Upper lobe of left lung (tissue), 6 donors: ENCODE measurements at regions not wholly inside any gene's neighbourhood (a gene's known extent, or its start where the extent isn't known, plus 50 kb on each side); places are given as distances from the start of the nearest gene placed in this dataset.

Source experiments
- ATAC-seq, 2 donors: fragments of 200-7000 bp; cut with Tn5 transposase; one replicate each; pipeline ENCODE4 v1.9.1; 2022; ENCODE audit warnings: mild to moderate bottlenecking in 2 of 2, moderate library complexity in 2 of 2; ENCODE audit not compliant: low FRiP score in 2 of 2
- DNase-seq, 2 donors: peaks; one replicate each; pipeline ENCODE4 v3.0.0-alpha.2; 2019 to 2020
- H3K27ac ChIP-seq, 4 donors: fragments of 200-600 bp; sonication (generic); one replicate each; pipeline ENCODE4 v1.5.1; 2016 to 2019
- H3K27me3 ChIP-seq, 4 donors: fragments of 200-600 bp; sonication (generic); one replicate each; pipeline ENCODE4 v1.5.1; 2017 to 2019
- H3K36me3 ChIP-seq, 4 donors: fragments of 200-600 bp; sonication (generic); one replicate each; pipeline ENCODE4 v1.5.1; 2016 to 2019
- H3K4me1 ChIP-seq, 4 donors: fragments of 200-600 bp; sonication (generic); one replicate each; pipeline ENCODE4 v1.5.1; 2018 to 2019
- H3K4me3 ChIP-seq, 4 donors: fragments of 200-600 bp; sonication (generic); one replicate each; pipeline ENCODE4 v1.5.1; 2017 to 2019; ENCODE audit warnings: mild to moderate bottlenecking in 2 of 4, moderate library complexity in 1 of 4
- H3K9me3 ChIP-seq, 4 donors: fragments of 200-600 bp; sonication (generic); one replicate each; pipeline ENCODE4 v1.5.1; 2018 to 2019
- EP300 ChIP-seq, 4 donors: sonication (generic); formaldehyde crosslinking; IDR thresholded peaks; one replicate each; pipeline ENCODE4 v1.5.1; 2017; ENCODE audit warnings: antibody characterized with exemption in 4 of 4, control low read depth in 2 of 4
- POLR2A ChIP-seq, 4 donors: fragments of 450-650 bp; IDR thresholded peaks; one replicate each; pipeline ENCODE4 v1.5.1; 2016 to 2017; ENCODE audit warnings: antibody characterized with exemption in 4 of 4, mild to moderate bottlenecking in 2 of 4
- POLR2AphosphoS5 ChIP-seq, 2 donors: sonication (generic); formaldehyde crosslinking; IDR thresholded peaks; one replicate each; pipeline ENCODE4 v1.5.1; 2017; ENCODE audit warnings: antibody characterized with exemption in 2 of 2
- WGBS, 2 donors: methylation state at CpG; one replicate each; pipeline ENCODE4 v1.1.5; 2017 to 2018; 5-methylcytosine and 5-hydroxymethylcytosine counted together
- TF ChIP-seq, protein P1 (sequence below), 6 experiments: fragments of 450-650 bp in 4 of 6; fragments of 200-600 bp in 2 of 6; sonication (generic) in 2 of 6; IDR thresholded peaks; one replicate each; pipeline ENCODE4 v1.5.1; 2016 to 2019; ENCODE audit warnings: antibody characterized with exemption in 6 of 6
- donor health status: DM: no; HTN: no; CAD: no; lungs with moderate emphysema.
- donor health status: DM: no; HTN: yes; CAD: no; lungs with severe emphysema.

DNA sequence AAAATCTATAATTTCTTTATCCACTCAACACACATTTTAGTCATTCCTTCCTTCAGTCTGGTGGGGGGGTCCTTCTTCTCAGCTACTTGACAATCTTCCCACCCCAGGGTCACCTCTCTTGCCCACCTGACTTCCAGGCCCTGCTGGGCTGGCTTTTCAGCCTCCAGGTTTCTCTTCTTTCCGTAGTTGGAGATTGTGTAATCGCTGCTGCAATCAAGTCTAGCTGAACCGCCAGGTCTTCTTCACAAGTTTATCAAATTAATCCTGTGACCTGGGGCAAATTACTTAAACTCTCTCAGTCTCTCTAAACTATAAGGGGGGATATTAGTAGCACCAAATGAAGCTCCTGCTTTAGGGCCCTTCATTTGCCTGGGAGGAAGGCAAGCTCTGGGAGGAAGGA, 102.9 kb upstream of the TNIP3 start:
- no peaks in the 10 kb centered on the region for H3K9me3 ChIP-seq
- no peaks in the 10 kb centered on the region for H3K4me1 ChIP-seq
- ATAC-seq (no peak), DNase-seq (no peak)
- H3K36me3 ChIP-seq = no peaks in the 10 kb centered on the region
- TF ChIP-seq EP300 (IDR thresholded peaks at IDR 0.05) = no peak
- TF ChIP-seq, protein P1, sequence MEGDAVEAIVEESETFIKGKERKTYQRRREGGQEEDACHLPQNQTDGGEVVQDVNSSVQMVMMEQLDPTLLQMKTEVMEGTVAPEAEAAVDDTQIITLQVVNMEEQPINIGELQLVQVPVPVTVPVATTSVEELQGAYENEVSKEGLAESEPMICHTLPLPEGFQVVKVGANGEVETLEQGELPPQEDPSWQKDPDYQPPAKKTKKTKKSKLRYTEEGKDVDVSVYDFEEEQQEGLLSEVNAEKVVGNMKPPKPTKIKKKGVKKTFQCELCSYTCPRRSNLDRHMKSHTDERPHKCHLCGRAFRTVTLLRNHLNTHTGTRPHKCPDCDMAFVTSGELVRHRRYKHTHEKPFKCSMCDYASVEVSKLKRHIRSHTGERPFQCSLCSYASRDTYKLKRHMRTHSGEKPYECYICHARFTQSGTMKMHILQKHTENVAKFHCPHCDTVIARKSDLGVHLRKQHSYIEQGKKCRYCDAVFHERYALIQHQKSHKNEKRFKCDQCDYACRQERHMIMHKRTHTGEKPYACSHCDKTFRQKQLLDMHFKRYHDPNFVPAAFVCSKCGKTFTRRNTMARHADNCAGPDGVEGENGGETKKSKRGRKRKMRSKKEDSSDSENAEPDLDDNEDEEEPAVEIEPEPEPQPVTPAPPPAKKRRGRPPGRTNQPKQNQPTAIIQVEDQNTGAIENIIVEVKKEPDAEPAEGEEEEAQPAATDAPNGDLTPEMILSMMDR (IDR thresholded peaks at IDR 0.05) = no peak
- TF ChIP-seq POLR2AphosphoS5 (IDR thresholded peaks at IDR 0.05) = no peak
- no peak for TF ChIP-seq POLR2A (IDR thresholded peaks at IDR 0.05)
- no peaks in the 10 kb centered on the region for H3K27me3 ChIP-seq
- H3K4me3 ChIP-seq = no peak overlapping the region
- WGBS, 2 donors = 60 to 61% methylated on average over 3 of the region's 3 CpGs
- H3K27ac ChIP-seq = no peak overlapping the region

DNA sequence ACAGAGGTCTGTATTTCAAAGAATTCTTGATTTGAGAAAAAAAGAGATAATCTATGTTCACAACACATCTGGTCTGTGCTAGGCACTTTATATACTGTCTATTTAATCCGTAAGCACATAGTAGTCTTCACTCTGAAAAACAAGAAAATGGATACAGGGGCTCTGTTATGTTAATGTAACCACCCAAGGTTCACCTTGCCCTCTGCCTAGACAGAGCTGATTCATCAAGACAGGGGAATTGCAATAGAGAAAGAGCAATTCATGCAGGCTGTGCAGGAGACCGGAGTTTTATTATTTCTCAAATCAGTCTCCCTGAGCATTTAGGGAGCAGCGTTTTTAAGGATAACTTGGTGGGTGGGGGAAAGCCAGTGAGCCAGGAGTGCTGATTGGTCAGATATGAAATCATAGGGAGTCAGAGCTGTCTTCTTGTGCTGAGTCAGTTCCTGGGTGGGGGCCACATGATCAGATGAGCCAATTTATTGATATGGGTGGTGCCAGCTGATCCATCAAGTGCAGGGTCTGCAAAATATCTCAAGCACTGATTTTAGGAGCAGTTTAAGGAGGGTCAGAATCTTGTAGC, 92.9 kb upstream of the TNIP3 start:
- 82 to 85% methylated on average over 3 of the region's 3 CpGs for WGBS, 2 donors
- DNase-seq (no peak), ATAC-seq (no peak)
- H3K4me1 ChIP-seq = peaks cover 0 to 12% (median 6%) of the 10 kb centered on the region in 4 donors
- TF ChIP-seq EP300 (IDR thresholded peaks at IDR 0.05) (no peak), POLR2AphosphoS5 (IDR thresholded peaks at IDR 0.05) (no peak), POLR2A (IDR thresholded peaks at IDR 0.05) (no peak)
- TF ChIP-seq, protein P1 (IDR thresholded peaks at IDR 0.05) = no peak
- no peaks in the 10 kb centered on the region for H3K27me3 ChIP-seq
- no peaks in the 10 kb centered on the region for H3K36me3 ChIP-seq
- no peaks in the 10 kb centered on the region for H3K9me3 ChIP-seq
- no peak overlapping the region for H3K27ac ChIP-seq
- H3K4me3 ChIP-seq = no peak overlapping the region

DNA sequence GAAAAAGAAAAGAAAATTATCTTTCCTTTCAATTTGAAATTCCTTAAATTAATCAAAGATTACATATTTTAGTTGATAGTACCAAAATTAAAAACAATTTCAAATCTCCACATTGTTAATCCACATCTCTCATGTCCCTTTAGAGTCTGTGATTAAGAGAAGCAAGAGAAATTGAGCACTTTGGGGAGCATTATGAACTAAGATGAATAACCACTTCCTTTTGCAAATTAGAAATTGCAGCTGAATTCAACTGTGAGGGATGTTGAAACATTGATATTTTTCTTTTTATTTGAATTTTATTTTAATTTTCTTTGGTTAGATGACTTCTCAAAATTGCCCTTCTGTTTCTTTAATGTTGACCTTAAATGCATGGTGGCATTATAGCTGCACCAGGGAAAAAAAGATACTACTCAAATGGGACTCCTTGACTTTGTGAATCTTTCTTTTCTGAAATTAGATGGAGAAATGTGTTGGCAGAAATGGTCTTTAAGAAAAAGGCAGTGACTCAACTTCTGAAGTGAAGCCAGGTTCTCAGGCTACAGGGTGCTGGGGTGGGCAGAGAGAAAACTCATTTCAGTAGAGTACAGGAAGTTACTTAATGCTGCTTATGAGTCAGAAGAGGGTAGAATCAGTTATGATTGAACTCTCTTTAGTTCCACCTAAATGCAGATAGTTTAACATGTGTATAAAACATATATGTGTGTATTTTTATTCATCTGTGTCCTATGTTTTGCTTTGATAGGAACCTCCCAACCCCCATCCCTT, 92.0 kb upstream of the TNIP3 start:
- Histone ChIP-seq H3K27ac (peak overlapping the region in 1 of 4 donors; percentile 1), H3K9me3 (no peaks in the 10 kb centered on the region), H3K4me1 (peaks cover 0 to 12% (median 6%) of the 10 kb centered on the region in 4 donors), H3K4me3 (no peak overlapping the region), H3K27me3 (no peaks in the 10 kb centered on the region), H3K36me3 (no peaks in the 10 kb centered on the region)
- peak; percentile 67 to 79 for ATAC-seq
- TF ChIP-seq, protein P1 (IDR thresholded peaks at IDR 0.05) = no peak
- peak in 1 of 2 donors; percentile 42 for DNase-seq

DNA sequence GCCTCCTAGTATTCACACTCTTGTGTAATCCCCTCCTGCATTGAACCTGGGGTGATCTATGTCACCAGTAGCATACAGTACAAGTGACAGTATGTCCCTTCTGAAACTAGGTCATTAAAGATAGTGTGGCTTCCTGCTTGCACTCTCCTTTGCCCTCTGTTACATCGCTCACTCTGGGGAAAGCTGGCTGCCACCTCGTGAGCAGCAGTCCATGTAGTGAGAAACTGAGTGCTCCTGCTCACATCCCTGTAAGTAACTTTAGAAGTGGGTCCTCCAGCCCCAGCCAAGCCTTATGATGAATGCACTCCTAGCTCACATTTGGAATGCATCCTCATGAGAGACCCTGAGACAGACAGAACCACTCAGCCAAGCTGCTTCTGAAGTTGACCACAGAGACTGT, 89.8 kb upstream of the TNIP3 start:
- no peak overlapping the region for H3K4me3 ChIP-seq
- H3K9me3 ChIP-seq = no peaks in the 10 kb centered on the region
- no peak for ATAC-seq
- H3K27ac ChIP-seq = peak overlapping the region in 2 of 4 donors; percentile 51 to 60
- TF ChIP-seq, protein P1 (IDR thresholded peaks at IDR 0.05) = no peak
- no peak for TF ChIP-seq POLR2AphosphoS5 (IDR thresholded peaks at IDR 0.05)
- TF ChIP-seq EP300 (IDR thresholded peaks at IDR 0.05) = no peak
- TF ChIP-seq POLR2A (IDR thresholded peaks at IDR 0.05) = no peak
- H3K27me3 ChIP-seq = no peaks in the 10 kb centered on the region
- no peaks in the 10 kb centered on the region for H3K36me3 ChIP-seq
- peaks cover 0 to 12% (median 6%) of the 10 kb centered on the region in 4 donors for H3K4me1 ChIP-seq
- no peak for DNase-seq
- WGBS, 2 donors = 89 to 94% methylated on average over 2 of the region's 2 CpGs
